ENCODE measurements at regions not wholly inside any gene's neighbourhood (a gene's known extent, or its start where the extent isn't known, plus 50 kb on each side); places are given as distances from the start of the nearest gene placed in this dataset.
"Not testable (repeated sequence)": the region's sequence is repeated elsewhere in the genome, so short reads cannot be mapped to it uniquely, and the experiment has no call there.

- Histone ChIP-seq H3K4me1 (replicated peaks in 1 of 2) (no peaks in the 10 kb centered on the region), H3K4me3 (no peak overlapping the region), H3K9me3 (replicated peaks in 1 of 3) (no peaks in the 10 kb centered on the region), H3K36me3 (replicated peaks in 1 of 2) (no peaks in the 10 kb centered on the region), H3K27ac (no peak overlapping the region), H3K27me3 (no peaks in the 10 kb centered on the region)
- peak in 4 of 7 donors; percentile 18 to 56 (median 23) for DNase-seq
- TF ChIP-seq CTCF (IDR thresholded peaks at IDR 0.05) (peak; percentile 32 to 56 (median 50)), POLR2A (IDR thresholded peaks at IDR 0.05) (no peak)
- intact Hi-C loops (cut with DNase I) = no loop called here
- WGBS, 4 donors = 12 to 15% (median 14%) methylated on average over 1 of the region's 1 CpG
Measured at GRCh38 chr7:89623018-89623672, 531.1 kb upstream of the STEAP1 start.

GRCh38 chr7:89624155-89624554, 530.1 kb upstream of the STEAP1 start:
- H3K4me1 ChIP-seq (replicated peaks in 1 of 2); intact Hi-C loops (cut with DNase I); DNase-seq; H3K36me3 ChIP-seq (replicated peaks in 1 of 2); H3K27ac ChIP-seq; H3K9me3 ChIP-seq (replicated peaks in 1 of 3); H3K27me3 ChIP-seq; H3K4me3 ChIP-seq: not testable (repeated sequence)
- 79 to 88% (median 85%) methylated on average over 5 of the region's 5 CpGs for WGBS, 4 donors

- Histone ChIP-seq H3K4me3 (no peak overlapping the region), H3K36me3 (replicated peaks in 1 of 2) (no peaks in the 10 kb centered on the region), H3K4me1 (replicated peaks in 1 of 2) (no peaks in the 10 kb centered on the region), H3K9me3 (replicated peaks in 1 of 3) (no peaks in the 10 kb centered on the region), H3K27ac (no peak overlapping the region), H3K27me3 (no peaks in the 10 kb centered on the region)
- intact Hi-C loops (cut with DNase I) = no loop called here
- TF ChIP-seq POLR2A (IDR thresholded peaks at IDR 0.05) (no peak), CTCF (IDR thresholded peaks at IDR 0.05) (no peak)
- WGBS, 4 donors = 81 to 90% (median 87%) methylated on average over 3 of the region's 3 CpGs
- no peak for DNase-seq
Measured at GRCh38 chr7:89648509-89648908, 505.8 kb upstream of the STEAP1 start.

GRCh38 chr7:89655946-89656345, 498.3 kb upstream of the STEAP1 start:
- WGBS, 4 donors = 75 to 96% (median 84%) methylated on average over 1 of the region's 1 CpG
- intact Hi-C loops (cut with DNase I) = no loop called here
- H3K36me3 ChIP-seq (replicated peaks in 1 of 2) = no peaks in the 10 kb centered on the region
- H3K27ac ChIP-seq = no peak overlapping the region
- no peak overlapping the region for H3K4me3 ChIP-seq
- H3K27me3 ChIP-seq = no peaks in the 10 kb centered on the region
- TF ChIP-seq CTCF (IDR thresholded peaks at IDR 0.05) (no peak), POLR2A (IDR thresholded peaks at IDR 0.05) (no peak)
- H3K4me1 ChIP-seq (replicated peaks in 1 of 2) = no peaks in the 10 kb centered on the region
- no peak for DNase-seq
- no peaks in the 10 kb centered on the region for H3K9me3 ChIP-seq (replicated peaks in 1 of 3)

GRCh38 chr7:89661876-89662275, 492.4 kb upstream of the STEAP1 start:
- no peak for DNase-seq
- Histone ChIP-seq H3K27me3 (no peaks in the 10 kb centered on the region), H3K36me3 (replicated peaks in 1 of 2) (no peaks in the 10 kb centered on the region), H3K27ac (no peak overlapping the region), H3K9me3 (replicated peaks in 1 of 3) (no peaks in the 10 kb centered on the region), H3K4me3 (no peak overlapping the region), H3K4me1 (replicated peaks in 1 of 2) (no peaks in the 10 kb centered on the region)
- TF ChIP-seq CTCF (IDR thresholded peaks at IDR 0.05) (no peak), POLR2A (IDR thresholded peaks at IDR 0.05) (no peak)
- 61 to 92% (median 87%) methylated on average over 2 of the region's 2 CpGs for WGBS, 4 donors
- intact Hi-C loops (cut with DNase I) = no loop called here
